Activated CD4-positive, alpha-beta T cell treated with anti-CD3 and anti-CD28 coated beads for 1 hour (primary cell): ENCODE measurements at regions not wholly inside any gene's neighbourhood (a gene's known extent, or its start where the extent isn't known, plus 50 kb on each side); places are given as distances from the start of the nearest gene placed in this dataset.

Experiments used
- DNase-seq: peaks from one replicate; pipeline ENCODE4 v3.0.0-alpha.2; 2020

GRCh38 chr5:116654925-116655324 lies 80.3 kb upstream of the SEMA6A start:
- DNase-seq, result no peak

GRCh38 chr5:116652903-116653302 lies 78.3 kb upstream of the SEMA6A start:
- DNase-seq, result no peak

- DNase-seq, result no peak
Observed at GRCh38 chr5:116652196-116652729, 77.6 kb upstream of the SEMA6A start.

- no peak for DNase-seq
Observed at GRCh38 chr5:116651653-116652052, 77.0 kb upstream of the SEMA6A start.

- DNase-seq, result no peak
Observed at GRCh38 chr5:116650964-116651363, 76.3 kb upstream of the SEMA6A start.

GRCh38 chr5:116650544-116650943 lies 75.9 kb upstream of the SEMA6A start:
- DNase-seq, result no peak

- no peak for DNase-seq
Observed at GRCh38 chr5:116646611-116647289, 72.1 kb upstream of the SEMA6A start.

GRCh38 chr5:116645627-116646026 lies 71.0 kb upstream of the SEMA6A start:
- no peak for DNase-seq

GRCh38 chr5:116640236-116640635 lies 65.6 kb upstream of the SEMA6A start:
- DNase-seq, result no peak

GRCh38 chr5:116637149-116637740 lies 62.6 kb upstream of the SEMA6A start:
- no peak for DNase-seq

GRCh38 chr5:116632890-116633289 lies 58.3 kb upstream of the SEMA6A start:
- DNase-seq, result no peak

GRCh38 chr5:116631147-116631546 lies 56.5 kb upstream of the SEMA6A start:
- no peak for DNase-seq

- no peak for DNase-seq
Observed at GRCh38 chr5:116629168-116629567, 54.5 kb upstream of the SEMA6A start.

- DNase-seq, result no peak
Observed at GRCh38 chr5:116626945-116627679, 52.5 kb upstream of the SEMA6A start.

GRCh38 chr5:116626272-116626723 lies 51.7 kb upstream of the SEMA6A start:
- no peak for DNase-seq
